Neutrophil (primary cell): ENCODE measurements at regions not wholly inside any gene's neighbourhood (a gene's known extent, or its start where the extent isn't known, plus 50 kb on each side); places are given as distances from the start of the nearest gene placed in this dataset.

Source experiments
- H3K27ac ChIP-seq: fragments of 200-600 bp; sonication (generic); 2 replicates; pipeline ENCODE4 v1.5.1; 2016; ENCODE audit warnings: mild to moderate bottlenecking, moderate library complexity
- H3K27me3 ChIP-seq: fragments of 200-600 bp; sonication (generic); 2 replicates; pipeline ENCODE4 v1.6.0; 2016; ENCODE audit warnings: mild to moderate bottlenecking
- H3K36me3 ChIP-seq: fragments of 200-600 bp; sonication (generic); 2 replicates; pipeline ENCODE4 v1.5.1; 2017
- H3K4me1 ChIP-seq, 2 experiments: fragments of 200-600 bp in 1 of 2; sonication (generic) in 1 of 2; 1 replicate in 1 of 2; 2 replicates in 1 of 2; pipeline versions ENCODE4 v1.5.1 to v1.6.1; 2013 to 2016; ENCODE audit warnings: low read depth in 1 of 2, low read length in 1 of 2, mild to moderate bottlenecking in 1 of 2, moderate library complexity in 1 of 2; ENCODE audit not compliant: control insufficient read depth in 1 of 2, insufficient read depth in 1 of 2
- H3K4me3 ChIP-seq, 2 experiments: fragments of 200-600 bp in 1 of 2; sonication (generic) in 1 of 2; 1 replicate in 1 of 2; 2 replicates in 1 of 2; pipeline ENCODE4 v1.5.1; 2013 to 2016; ENCODE audit warnings: low read depth in 1 of 2, low read length in 1 of 2, mild to moderate bottlenecking in 1 of 2, moderate library complexity in 1 of 2
- H3K9me3 ChIP-seq: fragments of 200-600 bp; sonication (generic); 2 replicates; pipeline ENCODE4 v1.5.1; 2016
- CTCF ChIP-seq: fragments of 200-600 bp; sonication (generic); IDR thresholded peaks from 2 replicates; pipeline ENCODE4 v1.5.1; 2016; ENCODE audit warnings: antibody characterized with exemption

- Histone ChIP-seq H3K4me3 (no peak overlapping the region), H3K36me3 (no peaks in the 10 kb centered on the region), H3K27ac (no peak overlapping the region), H3K27me3 (no peaks in the 10 kb centered on the region), H3K9me3 (no peaks in the 10 kb centered on the region), H3K4me1 (no peaks in the 10 kb centered on the region)
- no peak for TF ChIP-seq CTCF
Measured at GRCh38 chr11:130715877-130716220, 200.4 kb downstream of the SNX19 start.

- H3K4me1 ChIP-seq = no peaks in the 10 kb centered on the region
- no peak overlapping the region for H3K4me3 ChIP-seq
- H3K36me3 ChIP-seq = no peaks in the 10 kb centered on the region
- H3K27me3 ChIP-seq = no peaks in the 10 kb centered on the region
- TF ChIP-seq CTCF = no peak
- no peaks in the 10 kb centered on the region for H3K9me3 ChIP-seq
- no peak overlapping the region for H3K27ac ChIP-seq
Measured at GRCh38 chr11:130718120-130718519, 198.2 kb downstream of the SNX19 start.

- Histone ChIP-seq H3K9me3 (no peaks in the 10 kb centered on the region), H3K4me3 (no peak overlapping the region), H3K36me3 (no peaks in the 10 kb centered on the region), H3K4me1 (no peaks in the 10 kb centered on the region), H3K27ac (no peak overlapping the region), H3K27me3 (no peaks in the 10 kb centered on the region)
- no peak for TF ChIP-seq CTCF
Measured at GRCh38 chr11:130719220-130719915, 196.9 kb downstream of the SNX19 start.

GRCh38 chr11:130720232-130721022 lies 195.9 kb downstream of the SNX19 start:
- Histone ChIP-seq H3K9me3 (no peaks in the 10 kb centered on the region), H3K4me3 (no peak overlapping the region), H3K27ac (no peak overlapping the region), H3K36me3 (no peaks in the 10 kb centered on the region), H3K27me3 (no peaks in the 10 kb centered on the region), H3K4me1 (no peaks in the 10 kb centered on the region)
- no peak for TF ChIP-seq CTCF

GRCh38 chr11:130721023-130721681 lies 195.1 kb downstream of the SNX19 start:
- H3K9me3 ChIP-seq = no peaks in the 10 kb centered on the region
- no peaks in the 10 kb centered on the region for H3K4me1 ChIP-seq
- H3K36me3 ChIP-seq = no peaks in the 10 kb centered on the region
- H3K27ac ChIP-seq = no peak overlapping the region
- H3K27me3 ChIP-seq = no peaks in the 10 kb centered on the region
- no peak for TF ChIP-seq CTCF
- H3K4me3 ChIP-seq = no peak overlapping the region
